CD14-positive monocyte (primary cell): ENCODE measurements at regions not wholly inside any gene's neighbourhood (a gene's known extent, or its start where the extent isn't known, plus 50 kb on each side); places are given as distances from the start of the nearest gene placed in this dataset.

Experiments
- DNase-seq, 3 donors: peaks; one replicate each; pipeline ENCODE4 v3.0.0-alpha.2; 2011 to 2022
- H2AFZ ChIP-seq: 2 replicates; pipeline ENCODE4 v1.6.0; 2012; ENCODE audit warnings: mild to moderate bottlenecking, low read depth, low read length, inconsistent platforms; ENCODE audit not compliant: insufficient read depth, poor library complexity, severe bottlenecking
- H3K27ac ChIP-seq, 2 donors: 1 replicate in 1 of 2; 2 replicates in 1 of 2; pipeline ENCODE4 v1.5.1; 2012 to 2013; ENCODE audit warnings: low read length in 2 of 2, control low read depth in 1 of 2, inconsistent platforms in 1 of 2, low read depth in 1 of 2, mild to moderate bottlenecking in 1 of 2
- H3K27me3 ChIP-seq, 2 donors: one replicate each; pipeline versions ENCODE4 v1.6.0 to v1.6.1; 2011 to 2013; ENCODE audit warnings: low read length in 2 of 2; ENCODE audit not compliant: control insufficient read depth in 2 of 2, insufficient read depth in 2 of 2
- H3K36me3 ChIP-seq, 2 donors: replicated peaks in 1 of 2; 1 replicate in 1 of 2; 2 replicates in 1 of 2; pipeline versions ENCODE4 v1.5.1 to v1.6.1; 2012 to 2013; ENCODE audit warnings: low read length in 2 of 2, control low read depth in 1 of 2, inconsistent platforms in 1 of 2, mild to moderate bottlenecking in 1 of 2; ENCODE audit not compliant: insufficient read depth in 2 of 2, control insufficient read depth in 1 of 2
- H3K4me1 ChIP-seq, 2 donors: 1 replicate in 1 of 2; 2 replicates in 1 of 2; pipeline versions ENCODE4 v1.5.1 to v1.6.1; 2012 to 2013; ENCODE audit warnings: low read length in 2 of 2, control low read depth in 1 of 2, inconsistent platforms in 1 of 2, mild to moderate bottlenecking in 1 of 2, moderate library complexity in 1 of 2; ENCODE audit not compliant: insufficient read depth in 2 of 2, control insufficient read depth in 1 of 2
- H3K4me2 ChIP-seq: replicated peaks from 2 replicates; pipeline ENCODE3; 2012; ENCODE audit warnings: low read length, moderate library complexity, mild to moderate bottlenecking; ENCODE audit not compliant: poor library complexity, severe bottlenecking; ENCODE audit errors: extremely low read depth
- H3K4me3 ChIP-seq, 3 experiments: fragments of 200-600 bp in 1 of 3; sonication (generic) in 1 of 3; replicated peaks in 1 of 3; 1 replicate in 2 of 3; 2 replicates in 1 of 3; pipeline ENCODE4 v1.5.1; 2011 to 2013; ENCODE audit warnings: low read length in 3 of 3, mild to moderate bottlenecking in 3 of 3, control low read depth in 2 of 3, low read depth in 2 of 3, inconsistent platforms in 1 of 3, moderate library complexity in 1 of 3
- H3K79me2 ChIP-seq: 2 replicates; pipeline ENCODE4 v1.6.0; 2012; ENCODE audit warnings: mild to moderate bottlenecking, control low read depth, inconsistent platforms, low read length, moderate library complexity; ENCODE audit not compliant: insufficient read depth
- H3K9ac ChIP-seq: 2 replicates; pipeline ENCODE4 v1.6.0; 2017; ENCODE audit warnings: low read length, mild to moderate bottlenecking; ENCODE audit not compliant: insufficient read depth, poor library complexity, severe bottlenecking
- H3K9me3 ChIP-seq, 2 donors: replicated peaks in 1 of 2; 1 replicate in 1 of 2; 2 replicates in 1 of 2; pipeline versions ENCODE4 v1.5.1 to v1.6.1; 2012 to 2013; ENCODE audit warnings: low read length in 2 of 2, control low read depth in 1 of 2; ENCODE audit not compliant: control insufficient read depth in 1 of 2, insufficient read depth in 1 of 2
- H4K20me1 ChIP-seq: 2 replicates; pipeline ENCODE4 v1.6.0; 2012; ENCODE audit warnings: mild to moderate bottlenecking, low read length, control low read depth, moderate library complexity; ENCODE audit not compliant: insufficient read depth
- H3K27ac Mint-ChIP-seq, 7 donors: one replicate each; pipeline ENCODE4 v1.8.0; 2020; ENCODE audit warnings: mild to moderate bottlenecking in 7 of 7, mixed read lengths in 7 of 7, moderate library complexity in 6 of 7, inconsistent platforms in 2 of 7
- H3K27me3 Mint-ChIP-seq, 3 donors: one replicate each; pipeline ENCODE4 v1.8.0; 2021 to 2022; ENCODE audit warnings: low read depth in 3 of 3, mild to moderate bottlenecking in 3 of 3, mixed read lengths in 3 of 3, moderate library complexity in 3 of 3, inconsistent platforms in 1 of 3
- H3K36me3 Mint-ChIP-seq, 2 donors: one replicate each; pipeline ENCODE4 v1.8.0; 2020; ENCODE audit warnings: mixed read lengths in 2 of 2, inconsistent platforms in 1 of 2, mild to moderate bottlenecking in 1 of 2
- H3K4me1 Mint-ChIP-seq: one replicate; pipeline ENCODE4 v1.8.0; 2020; ENCODE audit warnings: mild to moderate bottlenecking, mixed read lengths
- H3K4me3 Mint-ChIP-seq, 2 donors: one replicate each; pipeline ENCODE4 v1.8.0; 2020; ENCODE audit warnings: mild to moderate bottlenecking in 2 of 2, mixed read lengths in 2 of 2, moderate library complexity in 1 of 2
- H3K9me3 Mint-ChIP-seq, 7 donors: one replicate each; pipeline ENCODE4 v1.8.0; 2020 to 2022; ENCODE audit warnings: mixed read lengths in 7 of 7, mild to moderate bottlenecking in 6 of 7, moderate library complexity in 6 of 7, inconsistent platforms in 2 of 7
- WGBS: methylation state at CpG from one replicate; pipeline ENCODE4 v1.1.5; 2013; ENCODE audit warnings: missing lambda C conversion rate; ENCODE audit not compliant: insufficient coverage; 5-methylcytosine and 5-hydroxymethylcytosine counted together
- intact Hi-C, 2 donors: fragments of 100-400 bp; cut with micrococcal nuclease; formaldehyde crosslinking; loops; one replicate each; pipeline versions ENCODE4 v1.15.0 to v1.15.1; 2023
- TF ChIP-seq, protein P1 (sequence below): fragments of 200-600 bp; IDR thresholded peaks from one replicate; pipeline ENCODE4 v1.8.0; 2022; ENCODE audit warnings: antibody characterized with exemption, mild to moderate bottlenecking

GRCh38 chr14:34087571-34087970 lies 136.7 kb upstream of the EGLN3 start:
- 100% methylated on average over 3 of the region's 3 CpGs for WGBS
- H3K27ac ChIP-seq: no peak overlapping the region
- no peaks in the 10 kb centered on the region for H3K9me3 ChIP-seq
- no peak for DNase-seq
- H3K27me3 Mint-ChIP-seq: peaks cover 0 to 7% (median 3%) of the 10 kb centered on the region in 3 donors
- no peak overlapping the region for H2AFZ ChIP-seq
- H3K4me2 ChIP-seq: no peak overlapping the region
- intact Hi-C loops: no loop called here
- H3K9me3 Mint-ChIP-seq: peaks cover 0 to 11% (median 5%) of the 10 kb centered on the region in 7 donors
- H3K4me3 ChIP-seq: no peak overlapping the region
- no peaks in the 10 kb centered on the region for H3K36me3 Mint-ChIP-seq
- H4K20me1 ChIP-seq: no peaks in the 10 kb centered on the region
- no peak overlapping the region for H3K4me3 Mint-ChIP-seq
- no peaks in the 10 kb centered on the region for H3K4me1 ChIP-seq
- no peaks in the 10 kb centered on the region for H3K36me3 ChIP-seq
- H3K27ac Mint-ChIP-seq: no peak overlapping the region
- H3K4me1 Mint-ChIP-seq: no peaks in the 10 kb centered on the region
- H3K79me2 ChIP-seq: no peaks in the 10 kb centered on the region
- TF ChIP-seq, protein P1, sequence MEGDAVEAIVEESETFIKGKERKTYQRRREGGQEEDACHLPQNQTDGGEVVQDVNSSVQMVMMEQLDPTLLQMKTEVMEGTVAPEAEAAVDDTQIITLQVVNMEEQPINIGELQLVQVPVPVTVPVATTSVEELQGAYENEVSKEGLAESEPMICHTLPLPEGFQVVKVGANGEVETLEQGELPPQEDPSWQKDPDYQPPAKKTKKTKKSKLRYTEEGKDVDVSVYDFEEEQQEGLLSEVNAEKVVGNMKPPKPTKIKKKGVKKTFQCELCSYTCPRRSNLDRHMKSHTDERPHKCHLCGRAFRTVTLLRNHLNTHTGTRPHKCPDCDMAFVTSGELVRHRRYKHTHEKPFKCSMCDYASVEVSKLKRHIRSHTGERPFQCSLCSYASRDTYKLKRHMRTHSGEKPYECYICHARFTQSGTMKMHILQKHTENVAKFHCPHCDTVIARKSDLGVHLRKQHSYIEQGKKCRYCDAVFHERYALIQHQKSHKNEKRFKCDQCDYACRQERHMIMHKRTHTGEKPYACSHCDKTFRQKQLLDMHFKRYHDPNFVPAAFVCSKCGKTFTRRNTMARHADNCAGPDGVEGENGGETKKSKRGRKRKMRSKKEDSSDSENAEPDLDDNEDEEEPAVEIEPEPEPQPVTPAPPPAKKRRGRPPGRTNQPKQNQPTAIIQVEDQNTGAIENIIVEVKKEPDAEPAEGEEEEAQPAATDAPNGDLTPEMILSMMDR: no peak
- H3K9ac ChIP-seq: no peak overlapping the region
- H3K27me3 ChIP-seq: no peaks in the 10 kb centered on the region

DNA sequence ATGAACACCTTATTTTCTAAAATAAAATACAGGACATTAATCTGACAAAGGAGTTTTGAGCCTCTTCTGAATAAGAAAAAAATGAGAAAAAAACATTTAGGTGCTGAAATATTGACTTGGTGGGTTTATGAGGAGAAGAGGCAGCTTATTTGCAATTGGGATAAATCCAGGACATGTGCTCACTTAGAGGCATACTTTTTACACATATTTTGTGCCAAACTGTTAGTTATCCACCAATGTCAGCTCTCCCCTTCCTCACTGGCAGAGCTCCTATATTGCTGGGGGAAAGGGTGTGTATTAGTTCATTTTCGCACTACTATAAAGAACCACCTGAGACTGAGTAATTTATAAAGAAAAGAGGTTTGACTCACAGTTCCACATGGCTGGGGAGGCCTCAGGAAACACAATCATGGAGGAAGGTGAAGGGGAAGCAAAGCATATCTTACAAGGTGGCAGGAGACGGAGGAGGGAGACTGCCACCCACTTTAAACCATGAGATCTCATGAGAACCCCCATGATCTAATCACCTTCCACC lies 135.4 kb upstream of the EGLN3 start:
- no peaks in the 10 kb centered on the region for H4K20me1 ChIP-seq
- no peak for DNase-seq
- H3K27ac ChIP-seq: no peak overlapping the region
- Mint-ChIP-seq H3K36me3 (no peaks in the 10 kb centered on the region), H3K27ac (no peak overlapping the region), H3K27me3 (peaks cover 0 to 10% (median 3%) of the 10 kb centered on the region in 3 donors), H3K9me3 (peaks cover 0 to 11% (median 5%) of the 10 kb centered on the region in 7 donors), H3K4me3 (no peak overlapping the region), H3K4me1 (no peaks in the 10 kb centered on the region)
- no peaks in the 10 kb centered on the region for H3K9me3 ChIP-seq
- H3K79me2 ChIP-seq: no peaks in the 10 kb centered on the region
- no peak overlapping the region for H2AFZ ChIP-seq
- WGBS: no CpG with 5 or more reads among the region's 2 CpGs
- no peak overlapping the region for H3K9ac ChIP-seq
- H3K4me3 ChIP-seq: no peak overlapping the region
- H3K36me3 ChIP-seq: no peaks in the 10 kb centered on the region
- H3K4me1 ChIP-seq: no peaks in the 10 kb centered on the region
- intact Hi-C loops: no loop called here
- H3K4me2 ChIP-seq: no peak overlapping the region
- TF ChIP-seq, protein P1: no peak
- H3K27me3 ChIP-seq: no peaks in the 10 kb centered on the region
